Naive thymus-derived CD4-positive, alpha-beta T cell (primary cell): ENCODE measurements at regions not wholly inside any gene's neighbourhood (a gene's known extent, or its start where the extent isn't known, plus 50 kb on each side); places are given as distances from the start of the nearest gene placed in this dataset.

ENCODE experiments used
- ATAC-seq: fragments of 150-1000 bp; cut with Tn5 transposase; 2 replicates; pipeline ENCODE4 v1.10.0; 2021; ENCODE audit warnings: mild to moderate bottlenecking, moderate library complexity
- CTCF ChIA-PET: fragments of 350-600 bp; sonication (Branson Sonifier 250); formaldehyde crosslinking; loops from one replicate; lab custom pipeline; 2021; ENCODE audit warnings: antibody characterized with exemption; lab: Charles Lee
- POLR2A ChIA-PET: fragments of 350-600 bp; sonication (Branson Sonifier 250); formaldehyde crosslinking; loops from one replicate; lab custom pipeline; 2021; ENCODE audit warnings: antibody characterized with exemption, inconsistent platforms; lab: Charles Lee
- DNase-seq, 9 donors: peaks; one replicate each; pipeline versions ENCODE4 v3.0.0 to v3.0.0-alpha.2; 2020 to 2022; ENCODE audit warnings: mixed read lengths in 1 of 9
- H3K27ac ChIP-seq: one replicate; pipeline ENCODE4 v1.7.0; 2013; ENCODE audit warnings: mild to moderate bottlenecking, low read depth, low read length, moderate library complexity
- H3K27me3 ChIP-seq, 2 donors: one replicate each; pipeline ENCODE4 v1.7.0; 2013; ENCODE audit warnings: low read length in 2 of 2, mild to moderate bottlenecking in 2 of 2, moderate library complexity in 2 of 2; ENCODE audit not compliant: control insufficient read depth in 2 of 2, insufficient read depth in 2 of 2
- H3K36me3 ChIP-seq, 3 experiments: 1 replicate in 2 of 3; 2 replicates in 1 of 3; pipeline ENCODE4 v1.7.0; 2013; ENCODE audit warnings: low read length in 3 of 3, mild to moderate bottlenecking in 3 of 3, moderate library complexity in 1 of 3; ENCODE audit not compliant: insufficient read depth in 3 of 3, control insufficient read depth in 2 of 3
- H3K4me1 ChIP-seq, 2 donors: one replicate each; pipeline ENCODE4 v1.7.0; 2013; ENCODE audit warnings: low read length in 2 of 2, mild to moderate bottlenecking in 2 of 2, moderate library complexity in 1 of 2; ENCODE audit not compliant: control insufficient read depth in 2 of 2, insufficient read depth in 2 of 2
- H3K4me3 ChIP-seq: 2 replicates; pipeline ENCODE4 v1.7.0; 2013; ENCODE audit warnings: mild to moderate bottlenecking, low read length
- H3K9me3 ChIP-seq, 3 experiments: 1 replicate in 2 of 3; 2 replicates in 1 of 3; pipeline ENCODE4 v1.7.0; 2013; ENCODE audit warnings: low read length in 3 of 3; ENCODE audit not compliant: control insufficient read depth in 2 of 3
- H3K27ac Mint-ChIP-seq, 9 donors: one replicate each; pipeline ENCODE4 v1.8.0; 2020 to 2022; ENCODE audit warnings: mixed read lengths in 9 of 9, mild to moderate bottlenecking in 8 of 9, moderate library complexity in 5 of 9, inconsistent platforms in 2 of 9
- H3K27me3 Mint-ChIP-seq, 5 donors: one replicate each; pipeline ENCODE4 v1.8.0; 2021 to 2022; ENCODE audit warnings: mixed read lengths in 5 of 5, mild to moderate bottlenecking in 1 of 5
- H3K36me3 Mint-ChIP-seq, 5 donors: one replicate each; pipeline ENCODE4 v1.8.0; 2020 to 2022; ENCODE audit warnings: mixed read lengths in 5 of 5, mild to moderate bottlenecking in 3 of 5, inconsistent platforms in 1 of 5
- H3K4me1 Mint-ChIP-seq, 7 donors: one replicate each; pipeline ENCODE4 v1.8.0; 2020 to 2022; ENCODE audit warnings: mixed read lengths in 7 of 7, mild to moderate bottlenecking in 3 of 7, inconsistent platforms in 1 of 7
- H3K4me3 Mint-ChIP-seq, 10 donors: one replicate each; pipeline ENCODE4 v1.8.0; 2020 to 2022; ENCODE audit warnings: mild to moderate bottlenecking in 10 of 10, mixed read lengths in 10 of 10, moderate library complexity in 6 of 10, inconsistent platforms in 2 of 10
- H3K9me3 Mint-ChIP-seq, 11 donors: one replicate each; pipeline ENCODE4 v1.8.0; 2020 to 2022; ENCODE audit warnings: mixed read lengths in 11 of 11, mild to moderate bottlenecking in 4 of 11, inconsistent platforms in 1 of 11, moderate library complexity in 1 of 11
- intact Hi-C, 2 donors: fragments of 100-400 bp; cut with micrococcal nuclease; formaldehyde crosslinking; loops; one replicate each; pipeline ENCODE4 v1.15.1; 2023

GRCh38 chrX:99913611-99914010 lies 496.5 kb downstream of the PCDH19 start:
- Mint-ChIP-seq H3K4me1 (no peaks in the 10 kb centered on the region), H3K4me3 (no peak overlapping the region), H3K27ac (no peak overlapping the region), H3K36me3 (no peaks in the 10 kb centered on the region), H3K9me3 (peaks cover 0 to 1% (median 0%) of the 10 kb centered on the region in 11 donors), H3K27me3 (no peaks in the 10 kb centered on the region)
- intact Hi-C loops = no loop called here
- ATAC-seq (no peak), DNase-seq (no peak)
- Histone ChIP-seq H3K4me3 (no peak overlapping the region), H3K36me3 (no peaks in the 10 kb centered on the region), H3K27ac (no peak overlapping the region), H3K9me3 (no peaks in the 10 kb centered on the region), H3K27me3 (no peaks in the 10 kb centered on the region), H3K4me1 (no peaks in the 10 kb centered on the region)
- ChIA-PET POLR2A (no interaction called here), CTCF (no interaction called here)

DNA sequence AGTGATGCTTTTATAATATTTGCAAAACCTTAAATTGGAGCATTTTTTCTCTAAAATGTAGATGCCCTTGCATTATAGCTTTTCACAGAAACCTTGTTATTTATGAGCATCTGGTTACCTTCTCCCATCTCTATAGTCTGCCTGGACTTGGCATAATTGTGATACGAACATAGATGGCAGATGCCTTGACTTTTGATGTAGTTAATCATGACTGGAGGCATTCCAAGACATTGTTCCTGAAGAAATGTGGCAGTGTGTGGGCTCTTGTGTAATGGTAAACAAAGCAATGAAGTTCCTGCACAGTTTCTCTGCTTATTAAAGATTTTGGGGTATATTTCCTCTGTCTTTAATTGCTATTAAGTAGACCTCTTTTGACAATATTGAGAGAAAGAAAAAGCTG lies 500.1 kb downstream of the PCDH19 start:
- Histone ChIP-seq H3K36me3 (no peaks in the 10 kb centered on the region), H3K27me3 (no peaks in the 10 kb centered on the region), H3K4me1 (no peaks in the 10 kb centered on the region), H3K9me3 (no peaks in the 10 kb centered on the region), H3K27ac (no peak overlapping the region), H3K4me3 (no peak overlapping the region)
- POLR2A ChIA-PET = interaction anchor here (0.6 kb wide), 1 partner anchor 14 kb away, joined by 3 read pairs; no protein-coding TSS in a partner anchor
- no peaks in the 10 kb centered on the region for H3K36me3 Mint-ChIP-seq
- no peak for ATAC-seq
- CTCF ChIA-PET = no interaction called here
- peaks cover 0 to 1% (median 0%) of the 10 kb centered on the region in 11 donors for H3K9me3 Mint-ChIP-seq
- no peak overlapping the region for H3K4me3 Mint-ChIP-seq
- no peak for DNase-seq
- intact Hi-C loops = no loop called here
- no peak overlapping the region for H3K27ac Mint-ChIP-seq
- H3K4me1 Mint-ChIP-seq = no peaks in the 10 kb centered on the region
- no peaks in the 10 kb centered on the region for H3K27me3 Mint-ChIP-seq

DNA sequence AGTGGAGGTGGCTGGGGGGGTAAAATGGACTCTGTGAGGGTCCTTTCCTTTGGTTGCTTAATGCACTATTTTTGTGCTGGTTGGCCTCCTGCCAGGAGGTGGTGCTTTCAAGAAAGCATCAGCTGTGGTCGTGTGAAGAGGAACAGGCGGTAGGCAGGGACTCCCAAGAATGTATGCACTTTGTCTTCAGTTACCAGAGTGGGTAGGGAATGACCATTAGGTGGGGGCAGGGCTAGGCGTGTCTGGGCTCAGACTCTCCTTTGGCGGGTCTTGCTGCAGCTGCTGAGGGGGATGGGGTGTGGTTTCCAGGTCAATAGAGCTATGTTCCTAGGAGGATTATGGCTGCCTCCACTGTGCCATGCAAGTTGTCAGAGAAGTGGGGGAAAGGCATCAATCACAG lies 509.0 kb downstream of the PCDH19 start:
- intact Hi-C loops = no loop called here
- no peaks in the 10 kb centered on the region for H3K4me1 Mint-ChIP-seq
- H3K27me3 Mint-ChIP-seq = no peaks in the 10 kb centered on the region
- Histone ChIP-seq H3K4me1 (no peaks in the 10 kb centered on the region), H3K27ac (no peak overlapping the region), H3K36me3 (no peaks in the 10 kb centered on the region), H3K4me3 (no peak overlapping the region), H3K9me3 (no peaks in the 10 kb centered on the region), H3K27me3 (no peaks in the 10 kb centered on the region)
- no peak overlapping the region for H3K27ac Mint-ChIP-seq
- ChIA-PET CTCF (no interaction called here), POLR2A (no interaction called here)
- no peak overlapping the region for H3K4me3 Mint-ChIP-seq
- peaks cover 0 to 4% (median 0%) of the 10 kb centered on the region in 11 donors for H3K9me3 Mint-ChIP-seq
- DNase-seq (no peak), ATAC-seq (no peak)
- no peaks in the 10 kb centered on the region for H3K36me3 Mint-ChIP-seq

DNA sequence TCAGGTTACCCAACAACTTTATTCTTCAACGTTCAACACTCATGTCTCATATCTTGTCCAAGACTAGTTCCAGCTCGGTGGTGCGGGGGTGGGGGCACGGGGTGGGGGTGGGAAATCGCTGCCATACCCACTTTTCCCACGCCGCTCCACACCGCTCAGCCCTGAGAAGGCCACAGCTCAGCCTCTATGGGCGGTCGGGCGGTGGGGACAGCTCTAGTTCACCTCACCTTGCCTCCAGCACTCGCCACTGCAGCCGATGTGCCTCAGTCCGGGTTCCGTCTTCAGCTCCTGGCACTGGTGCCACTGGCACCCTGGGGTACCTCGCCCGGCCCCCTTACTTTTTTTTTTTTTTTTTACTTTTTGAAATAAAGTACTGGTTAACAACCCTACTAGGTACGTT lies 522.2 kb downstream of the PCDH19 start:
- CTCF ChIA-PET = no interaction called here
- no peak overlapping the region for H3K27ac ChIP-seq
- Mint-ChIP-seq H3K27ac (no peak overlapping the region), H3K9me3 (peaks cover 0 to 9% (median 3%) of the 10 kb centered on the region in 11 donors), H3K4me3 (no peak overlapping the region), H3K4me1 (no peaks in the 10 kb centered on the region), H3K36me3 (no peaks in the 10 kb centered on the region), H3K27me3 (no peaks in the 10 kb centered on the region)
- DNase-seq (no peak), ATAC-seq (no peak)
- no peaks in the 10 kb centered on the region for H3K4me1 ChIP-seq
- intact Hi-C loops = no loop called here
- H3K9me3 ChIP-seq = no peaks in the 10 kb centered on the region
- no peaks in the 10 kb centered on the region for H3K27me3 ChIP-seq
- POLR2A ChIA-PET = no interaction called here
- H3K4me3 ChIP-seq = no peak overlapping the region
- no peaks in the 10 kb centered on the region for H3K36me3 ChIP-seq

GRCh38 chrX:99857455-99857854 lies 552.6 kb downstream of the PCDH19 start:
- DNase-seq = no peak
- peaks cover 0 to 4% (median 0%) of the 10 kb centered on the region in 11 donors for H3K9me3 Mint-ChIP-seq

DNA sequence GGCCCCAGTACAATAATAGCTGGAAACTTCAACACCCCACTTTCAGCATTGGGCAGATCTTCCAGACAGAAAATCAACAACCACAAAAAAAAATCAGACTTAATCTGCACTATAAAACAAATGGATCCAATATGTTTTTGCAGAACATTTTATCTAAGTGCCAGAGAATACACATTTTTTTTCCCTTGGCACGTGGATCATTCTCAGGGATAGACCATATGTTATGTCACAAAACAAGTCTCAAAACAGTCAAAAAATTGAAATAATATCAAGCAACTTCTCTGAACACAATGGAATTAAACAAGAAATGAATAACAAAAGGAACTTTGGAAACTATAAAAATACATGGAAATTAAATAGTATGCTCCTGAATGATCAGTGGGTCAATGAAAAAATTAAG lies 576.3 kb downstream of the PCDH19 start:
- ChIA-PET CTCF (no interaction called here), POLR2A (no interaction called here)
- no peak overlapping the region for H3K4me3 ChIP-seq
- H3K9me3 ChIP-seq = no peaks in the 10 kb centered on the region
- intact Hi-C loops = no loop called here
- H3K27me3 Mint-ChIP-seq = no peaks in the 10 kb centered on the region
- H3K4me1 Mint-ChIP-seq = no peaks in the 10 kb centered on the region
- peaks cover 0 to 4% (median 0%) of the 10 kb centered on the region in 5 donors for H3K36me3 Mint-ChIP-seq
- no peak overlapping the region for H3K27ac Mint-ChIP-seq
- no peaks in the 10 kb centered on the region for H3K36me3 ChIP-seq
- no peaks in the 10 kb centered on the region for H3K27me3 ChIP-seq
- no peak overlapping the region for H3K4me3 Mint-ChIP-seq
- H3K4me1 ChIP-seq = no peaks in the 10 kb centered on the region
- DNase-seq (no peak), ATAC-seq (no peak)
- no peak overlapping the region for H3K27ac ChIP-seq
- H3K9me3 Mint-ChIP-seq = peaks cover 0 to 17% (median 2%) of the 10 kb centered on the region in 11 donors

More at GRCh38 chrX:99857455-99857854, 552.6 kb downstream of the PCDH19 start:
- Mint-ChIP-seq H3K36me3 (no peaks in the 10 kb centered on the region), H3K4me3 (no peak overlapping the region), H3K4me1 (no peaks in the 10 kb centered on the region), H3K27ac (no peak overlapping the region), H3K27me3 (no peaks in the 10 kb centered on the region)
- Histone ChIP-seq H3K27me3 (no peaks in the 10 kb centered on the region), H3K27ac (no peak overlapping the region), H3K36me3 (no peaks in the 10 kb centered on the region), H3K4me1 (no peaks in the 10 kb centered on the region), H3K4me3 (no peak overlapping the region), H3K9me3 (no peaks in the 10 kb centered on the region)
- POLR2A ChIA-PET = no interaction called here
- ATAC-seq = no peak
- intact Hi-C loops = no loop called here
- CTCF ChIA-PET = no interaction called here

DNA sequence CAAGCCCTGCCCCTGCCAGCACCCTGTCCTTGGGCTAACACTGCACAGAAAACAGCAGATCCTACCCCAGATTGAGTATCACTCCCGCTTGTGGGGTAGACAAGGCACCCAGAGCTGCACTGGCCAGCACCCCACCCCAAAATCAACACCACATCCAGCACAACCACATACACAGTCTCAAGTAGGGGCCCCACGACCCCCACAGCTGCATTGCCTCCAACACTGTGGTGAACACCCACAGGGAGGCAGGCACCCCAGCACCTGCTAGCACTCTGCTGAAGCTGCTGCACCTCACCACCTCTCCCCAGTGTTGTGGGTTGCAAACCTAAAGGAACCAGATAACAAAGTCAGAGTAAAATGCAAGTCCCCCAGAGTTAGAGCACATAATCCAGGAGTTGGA lies 589.9 kb downstream of the PCDH19 start:
- Mint-ChIP-seq H3K4me3 (no peak overlapping the region), H3K9me3 (peaks cover 0 to 10% (median 1%) of the 10 kb centered on the region in 11 donors), H3K4me1 (no peaks in the 10 kb centered on the region), H3K27ac (no peak overlapping the region), H3K27me3 (no peaks in the 10 kb centered on the region), H3K36me3 (no peaks in the 10 kb centered on the region)
- H3K36me3 ChIP-seq = no peaks in the 10 kb centered on the region
- ChIA-PET CTCF (no interaction called here), POLR2A (no interaction called here)
- H3K27me3 ChIP-seq = no peaks in the 10 kb centered on the region
- intact Hi-C loops = no loop called here
- no peak for DNase-seq
- H3K4me3 ChIP-seq = no peak overlapping the region
- no peaks in the 10 kb centered on the region for H3K9me3 ChIP-seq
- H3K4me1 ChIP-seq = no peaks in the 10 kb centered on the region
- no peak overlapping the region for H3K27ac ChIP-seq
- ATAC-seq = no peak
